HG03175 (cell line): ENCODE measurements at regions not wholly inside any gene's neighbourhood (a gene's known extent, or its start where the extent isn't known, plus 50 kb on each side); places are given as distances from the start of the nearest gene placed in this dataset.
"Not testable (repeated sequence)": the region's sequence is repeated elsewhere in the genome, so short reads cannot be mapped to it uniquely, and the experiment has no call there.

Source experiments
- ATAC-seq: cut with Tn5 transposase; IDR thresholded peaks from one replicate; pipeline ENCODE4 v1.9.1; 2021; ENCODE audit warnings: mild to moderate bottlenecking, moderate library complexity; ENCODE audit not compliant: unreplicated experiment

DNA sequence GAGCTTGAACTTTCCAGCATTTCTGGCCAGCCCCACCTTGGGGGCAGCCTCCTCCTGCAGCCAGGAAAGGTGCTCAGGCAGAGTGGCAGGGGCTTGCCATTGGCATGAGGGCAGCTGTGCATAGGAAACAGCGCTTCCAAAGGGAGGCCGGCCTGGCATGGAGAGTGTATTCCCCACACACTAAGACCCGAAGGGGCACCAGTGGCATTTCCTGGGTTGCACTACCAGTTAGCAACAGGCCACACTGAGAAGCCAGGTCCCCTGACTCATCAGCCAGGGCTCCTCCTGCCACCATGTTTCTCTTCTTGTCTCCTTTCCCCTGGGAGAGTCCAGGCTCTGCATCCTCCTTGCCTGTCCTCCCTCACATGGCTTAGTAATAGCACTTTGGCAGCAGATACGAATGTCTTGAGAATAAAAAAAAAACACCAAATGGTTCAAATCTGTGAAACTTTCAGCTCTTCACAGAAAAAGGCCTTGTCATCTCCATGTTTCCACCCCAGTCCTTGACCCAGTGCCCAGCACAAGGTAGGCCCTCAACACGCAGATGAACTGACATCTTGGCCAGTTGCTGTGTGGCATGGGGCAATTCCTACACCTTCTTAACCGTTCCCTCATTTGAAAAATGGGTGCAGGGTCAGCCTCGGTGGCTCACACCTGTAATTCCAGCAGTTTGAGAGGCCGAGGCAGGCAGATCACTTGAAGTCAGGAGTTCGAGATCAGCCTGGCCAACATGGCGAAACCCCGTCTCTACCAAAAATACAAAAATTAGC lies 180.4 kb downstream of the SMAD6 start:
- no peak for ATAC-seq

DNA sequence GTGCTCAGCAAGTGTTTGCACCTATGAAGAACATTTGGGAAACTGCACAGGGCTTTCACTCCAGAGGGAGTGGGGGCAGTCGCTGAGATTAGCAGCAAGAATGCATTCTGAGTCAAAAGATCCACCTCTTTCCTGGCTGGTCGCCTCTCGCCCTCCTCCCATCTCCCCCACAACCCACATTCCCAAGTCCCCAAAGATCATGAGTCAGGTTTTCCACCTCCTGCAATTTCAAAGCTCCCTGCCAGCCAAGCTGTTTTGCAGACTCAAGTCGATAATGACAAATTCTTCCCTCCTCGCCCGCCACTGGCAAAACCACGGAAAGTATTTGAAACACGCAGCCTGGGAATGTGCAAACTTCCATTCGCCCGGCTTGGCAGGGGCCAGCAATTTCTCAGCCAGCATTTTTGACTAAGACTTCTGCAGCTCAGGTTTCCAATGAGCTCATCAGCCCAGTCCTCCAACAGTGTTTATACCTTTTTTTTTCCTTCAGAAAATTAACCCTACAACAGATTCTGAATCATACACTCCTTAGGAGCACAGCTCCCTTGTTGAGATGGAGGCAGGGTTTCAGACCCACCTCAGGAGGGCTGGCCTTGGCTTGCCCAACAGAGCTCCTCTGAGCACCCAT lies 181.4 kb downstream of the SMAD6 start:
- ATAC-seq: no peak

DNA sequence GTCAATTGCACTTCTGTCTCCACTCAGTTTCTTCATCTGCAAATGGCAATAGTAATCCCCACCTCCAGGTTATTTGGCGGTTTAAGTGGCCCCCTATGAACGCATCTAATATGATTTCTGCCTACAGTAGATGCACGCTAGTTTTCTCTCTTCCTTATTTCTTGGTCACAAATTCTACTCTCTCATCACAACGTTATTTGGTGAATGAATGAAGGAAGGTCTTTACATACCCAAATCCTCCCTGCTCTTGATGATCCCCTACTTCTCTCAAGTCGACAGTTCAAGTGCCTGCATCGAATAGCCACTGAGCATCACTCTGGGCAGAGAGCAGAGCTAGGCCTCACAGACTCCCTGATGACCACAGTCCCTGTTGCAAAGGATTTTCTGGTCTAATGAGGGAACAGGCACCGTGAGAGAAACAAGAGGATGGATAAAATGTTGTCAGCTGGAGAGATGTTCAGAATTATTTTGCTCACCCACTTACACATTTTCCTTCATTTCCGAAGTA lies 181.2 kb upstream of the SMAD3 start:
- no peak for ATAC-seq

DNA sequence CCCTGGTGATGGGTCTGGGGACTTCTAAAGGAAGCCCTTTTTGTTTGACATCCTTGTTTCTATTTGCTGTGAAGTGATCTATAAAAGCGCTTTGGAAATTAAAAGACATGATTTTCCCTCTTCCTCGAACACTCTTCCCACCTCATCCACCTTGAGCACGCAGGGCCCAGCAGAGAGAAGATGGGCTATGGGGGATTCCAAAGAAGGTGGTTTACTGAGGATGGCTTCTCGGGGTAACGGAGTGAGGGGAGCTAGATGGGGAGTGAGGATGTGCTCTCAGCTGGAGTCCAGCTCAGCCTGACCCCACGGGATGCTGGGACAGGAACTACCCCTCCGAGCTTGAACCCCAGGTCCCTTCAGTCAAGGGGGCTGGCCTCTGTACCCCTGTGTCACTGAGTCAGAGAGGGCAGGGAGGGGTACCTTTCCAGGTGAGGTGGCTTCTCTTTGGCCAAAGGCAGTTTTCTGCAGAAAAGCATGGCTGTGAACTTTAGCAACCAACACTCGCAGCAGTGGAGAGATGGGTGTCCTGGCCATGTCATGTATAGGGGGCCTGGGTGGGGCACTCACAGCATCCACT lies 180.7 kb upstream of the SMAD3 start:
- ATAC-seq: no peak

DNA sequence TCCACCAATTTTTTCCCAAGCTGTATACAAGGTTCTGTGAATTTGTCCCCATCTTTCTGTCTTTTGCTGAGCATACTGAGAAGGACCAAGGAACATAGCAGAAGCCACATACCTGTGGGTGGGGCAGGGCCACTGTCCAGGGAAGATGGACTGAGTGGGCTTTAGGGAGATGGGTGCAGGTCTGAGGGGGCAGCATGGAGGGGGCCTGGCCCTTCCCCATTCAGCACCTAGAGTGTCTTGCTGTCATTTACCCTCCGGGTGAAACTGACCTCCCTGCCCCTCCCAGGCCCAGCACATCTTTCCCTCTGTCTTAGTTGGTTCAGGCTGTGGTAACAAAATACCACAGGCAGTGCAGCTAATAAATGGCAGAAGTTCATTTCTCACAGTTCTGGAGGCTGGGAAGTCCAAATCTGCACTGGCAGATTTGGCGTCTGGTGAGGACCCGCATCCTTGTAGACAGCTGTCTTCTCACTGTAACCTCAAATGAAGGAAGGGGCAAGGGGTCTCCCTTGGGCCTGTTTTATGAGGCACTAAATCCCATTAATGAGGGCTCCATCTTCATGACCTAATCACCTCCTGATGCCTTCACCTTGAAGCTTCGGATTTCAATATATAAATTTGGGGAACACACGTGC lies 180.0 kb upstream of the SMAD3 start:
- no peak for ATAC-seq

DNA sequence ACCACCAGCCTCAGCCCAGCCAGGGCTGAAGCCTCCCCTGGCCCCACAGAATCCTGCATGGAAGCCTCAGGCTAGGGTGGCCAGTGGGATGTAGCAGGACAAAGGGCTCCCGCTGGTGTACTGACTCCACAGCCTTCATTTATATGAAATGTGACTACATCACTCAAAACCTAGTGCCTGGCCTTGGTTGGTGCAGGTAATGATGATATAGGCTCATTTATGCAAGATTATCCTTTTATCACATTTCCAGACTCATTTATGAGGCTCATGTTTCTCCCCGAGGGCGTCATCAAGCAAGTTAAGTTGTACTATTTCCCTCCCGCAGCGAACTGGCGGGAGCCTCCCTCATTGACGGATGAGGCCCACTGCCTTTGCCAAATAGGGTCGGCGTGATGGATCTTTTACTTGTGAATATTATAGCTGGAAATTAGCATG lies 179.1 kb upstream of the SMAD3 start:
- ATAC-seq: no peak

DNA sequence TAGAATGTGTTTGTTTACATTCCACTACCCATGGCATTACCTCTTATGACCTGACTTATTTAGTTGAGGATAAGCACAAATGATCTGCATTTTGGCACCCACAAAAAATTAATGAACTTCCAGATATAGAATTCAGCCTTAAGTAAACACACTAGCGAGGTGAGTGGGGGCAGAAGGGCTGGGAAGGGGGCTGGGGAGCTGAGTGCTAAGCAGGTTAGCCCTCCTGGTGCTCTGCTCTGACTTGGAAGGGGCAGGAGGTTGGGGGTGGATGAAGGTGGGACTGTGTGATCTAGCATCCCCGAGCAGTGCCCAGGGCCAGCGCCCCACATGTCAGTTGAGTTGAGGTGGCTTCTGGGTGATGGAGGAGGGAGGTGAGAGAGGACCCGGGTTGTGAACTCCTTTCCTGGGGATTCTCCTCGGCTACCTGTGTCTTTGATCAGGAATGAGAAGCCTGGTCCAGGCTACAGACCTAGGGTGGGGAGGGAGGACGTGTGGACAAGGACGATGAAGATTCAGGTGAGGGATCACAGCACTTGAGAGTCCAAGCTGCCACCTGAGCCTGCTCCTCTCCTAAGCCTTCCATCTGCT lies 178.6 kb upstream of the SMAD3 start:
- ATAC-seq: no peak

DNA sequence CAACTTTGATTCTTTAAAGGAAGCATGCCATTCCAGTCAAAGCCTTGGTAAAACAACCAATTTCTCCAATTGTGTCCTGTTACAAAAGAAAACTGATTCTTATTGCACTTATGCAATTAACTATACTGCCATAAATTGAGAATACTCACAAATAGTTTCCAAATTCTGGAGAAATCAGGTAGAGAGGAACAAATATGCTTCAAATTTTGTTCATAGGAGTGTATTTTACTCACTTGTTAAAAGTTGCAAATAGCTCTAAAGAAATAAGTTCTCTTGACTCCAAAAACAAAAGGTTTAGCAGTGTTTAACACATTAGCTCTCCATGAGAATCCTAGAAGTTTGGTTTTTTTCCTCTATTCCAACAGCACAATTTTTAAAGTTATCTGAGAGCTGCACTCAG lies 176.1 kb upstream of the SMAD3 start:
- ATAC-seq: not testable (repeated sequence)

DNA sequence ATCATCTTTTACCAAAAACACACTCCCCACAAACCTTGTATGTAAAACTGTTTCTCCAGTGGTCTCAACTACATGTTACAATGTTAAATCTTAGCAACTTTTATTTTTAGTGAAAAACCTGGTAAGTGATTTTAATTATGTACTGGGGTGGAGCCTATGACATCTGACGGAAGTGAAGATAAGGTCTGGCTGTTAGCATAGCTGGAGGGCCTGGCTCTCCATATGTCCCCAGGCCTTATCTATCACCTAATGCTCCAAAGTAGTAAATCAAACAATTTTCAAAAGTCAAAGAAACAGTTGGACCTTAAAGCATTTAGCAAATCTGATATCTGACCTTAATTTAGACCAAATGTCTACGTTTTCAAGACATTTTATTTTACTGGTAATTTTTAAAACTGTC lies 173.6 kb upstream of the SMAD3 start:
- ATAC-seq: no peak

DNA sequence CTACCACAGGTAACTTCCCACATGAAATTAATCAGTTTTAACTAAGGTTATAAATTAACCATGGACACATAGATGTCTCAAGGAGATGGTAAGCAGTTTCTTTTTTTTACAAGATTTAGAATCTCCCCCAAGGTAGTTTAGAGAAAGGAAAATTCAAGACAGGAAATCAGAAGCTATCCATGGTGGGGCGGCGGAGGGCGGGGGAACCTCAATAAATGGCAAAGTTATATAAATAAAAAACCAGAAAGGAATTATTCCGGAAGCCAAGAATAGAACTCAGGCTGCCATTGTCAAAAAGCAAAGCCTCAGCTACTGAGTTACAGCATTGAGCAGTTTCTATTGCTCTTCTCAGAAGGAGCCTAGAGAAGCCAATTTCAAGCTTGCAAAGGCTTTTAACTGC lies 172.1 kb upstream of the SMAD3 start:
- ATAC-seq: no peak

DNA sequence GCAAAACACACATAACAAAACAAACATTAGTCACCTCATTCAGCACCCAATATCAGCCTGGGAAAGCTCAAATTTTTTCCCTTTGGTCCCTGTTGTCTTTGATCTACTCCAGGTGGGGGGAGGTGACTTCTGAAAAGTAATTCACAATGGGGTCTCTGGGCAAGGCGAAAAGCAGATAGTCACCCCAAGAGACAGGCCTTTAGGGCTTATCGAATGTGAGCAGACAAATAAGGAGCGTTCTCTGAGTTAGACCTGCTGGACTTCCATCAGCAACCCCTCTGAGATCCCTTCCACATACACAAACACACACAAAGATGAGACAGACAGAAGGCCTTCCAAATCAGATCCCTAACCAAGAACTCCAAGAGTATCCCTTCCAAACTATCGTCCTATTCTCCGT lies 171.0 kb upstream of the SMAD3 start:
- ATAC-seq: no peak

DNA sequence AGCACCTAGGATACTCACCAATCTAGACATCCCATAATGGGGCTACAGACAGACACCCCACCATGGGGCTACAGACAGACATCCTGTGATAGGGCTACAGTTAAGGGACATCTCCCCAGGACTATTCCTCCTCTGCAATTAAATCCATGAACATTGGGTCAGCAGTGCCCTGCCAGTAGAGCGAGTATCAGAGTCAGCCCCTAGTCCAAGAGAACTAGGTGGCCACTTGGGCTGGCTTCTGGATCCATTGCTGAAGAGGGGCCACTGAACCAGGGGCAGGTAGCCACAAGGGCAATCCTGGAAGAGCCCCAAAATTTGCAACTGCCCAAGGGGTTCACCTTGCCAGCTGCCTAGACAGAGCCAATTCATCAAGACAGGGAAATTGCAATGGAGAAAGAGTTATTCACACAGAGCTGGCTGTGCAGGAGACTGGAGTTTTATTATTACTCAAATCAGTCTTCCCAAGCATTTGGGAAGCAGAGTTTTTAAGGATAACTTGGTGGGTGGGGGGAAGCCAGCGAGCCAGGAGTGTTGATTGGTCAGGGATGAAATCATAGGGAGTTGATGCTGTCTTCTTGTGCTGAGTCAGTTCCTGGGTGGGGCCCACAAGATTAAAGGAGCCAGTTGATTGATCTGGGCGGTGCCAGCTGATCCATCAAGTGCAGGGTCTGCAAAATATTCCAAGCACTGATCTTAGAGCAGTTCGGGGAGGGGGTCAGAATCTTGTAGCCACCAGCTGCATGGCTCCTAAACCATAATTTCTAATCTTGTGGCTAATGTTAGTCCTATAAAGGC lies 170.2 kb upstream of the SMAD3 start:
- no peak for ATAC-seq

DNA sequence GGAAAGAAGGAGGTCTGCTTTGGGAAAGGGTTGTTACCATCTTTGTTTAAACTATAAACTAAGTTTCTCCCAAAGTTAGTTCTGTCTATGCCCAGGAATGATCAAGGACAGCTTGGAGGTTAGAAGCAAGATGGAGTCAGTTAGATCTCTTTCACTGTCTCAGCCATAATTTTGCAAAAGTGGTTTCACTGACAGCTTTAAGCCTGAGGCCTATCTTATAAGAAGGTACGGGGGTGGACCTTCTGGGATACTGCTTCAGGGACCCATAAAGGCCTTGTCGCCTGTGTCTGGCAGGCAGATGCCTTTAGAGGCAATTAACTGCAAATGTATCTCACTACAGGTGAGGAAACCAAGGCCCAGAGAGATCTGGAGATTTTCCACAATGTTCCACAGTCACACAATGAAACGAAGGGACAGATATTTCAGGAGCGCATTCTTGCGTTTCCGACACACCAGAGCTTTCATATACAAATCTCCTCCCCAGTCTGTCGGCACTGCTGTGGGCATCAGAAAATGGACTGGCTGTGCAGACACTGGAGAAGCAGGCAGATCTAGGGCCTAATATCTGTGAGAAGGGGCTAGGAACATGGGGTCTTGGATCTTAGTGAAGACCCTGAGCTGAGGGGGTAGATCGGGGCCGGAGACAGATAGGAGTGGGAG lies 169.5 kb upstream of the SMAD3 start:
- no peak for ATAC-seq

DNA sequence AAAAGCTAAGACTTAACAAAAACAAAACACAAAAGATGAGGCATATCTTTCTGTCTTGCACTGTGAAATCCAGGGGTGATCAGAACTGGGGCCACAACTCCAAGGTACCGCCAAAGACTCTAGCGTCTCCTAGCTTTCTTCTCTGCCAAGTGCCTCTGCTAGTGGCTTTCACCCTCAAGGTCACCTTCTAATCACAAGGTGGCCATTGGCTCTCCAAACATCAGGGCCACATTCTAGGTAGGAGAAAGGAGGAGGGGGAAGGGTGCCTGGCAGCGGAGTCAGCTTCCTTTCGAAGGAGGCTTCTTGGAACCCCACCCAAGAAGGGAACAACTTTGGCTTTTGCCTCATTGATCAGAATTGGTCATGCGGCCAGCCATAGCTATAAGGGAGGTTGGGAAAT lies 168.8 kb upstream of the SMAD3 start:
- no peak for ATAC-seq

DNA sequence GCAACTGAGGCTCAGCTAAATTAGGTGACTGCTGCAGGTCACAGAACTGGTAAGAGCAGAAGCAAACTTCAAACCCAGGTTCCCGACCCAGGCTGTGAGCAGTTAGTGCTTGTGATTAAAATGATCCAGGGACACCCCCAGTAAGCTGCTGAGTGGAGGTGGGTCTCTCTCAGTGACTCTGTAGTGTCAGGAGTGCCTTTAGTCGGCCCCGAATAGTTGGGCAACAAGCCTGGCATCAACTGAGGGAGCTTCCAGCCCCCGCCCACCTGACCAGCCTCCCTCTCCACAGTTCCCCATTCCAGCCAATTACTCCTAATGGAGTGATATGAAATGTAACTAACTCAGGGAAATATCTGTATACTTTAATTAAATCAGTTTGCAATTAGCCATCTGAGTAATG lies 168.0 kb upstream of the SMAD3 start:
- ATAC-seq: no peak

DNA sequence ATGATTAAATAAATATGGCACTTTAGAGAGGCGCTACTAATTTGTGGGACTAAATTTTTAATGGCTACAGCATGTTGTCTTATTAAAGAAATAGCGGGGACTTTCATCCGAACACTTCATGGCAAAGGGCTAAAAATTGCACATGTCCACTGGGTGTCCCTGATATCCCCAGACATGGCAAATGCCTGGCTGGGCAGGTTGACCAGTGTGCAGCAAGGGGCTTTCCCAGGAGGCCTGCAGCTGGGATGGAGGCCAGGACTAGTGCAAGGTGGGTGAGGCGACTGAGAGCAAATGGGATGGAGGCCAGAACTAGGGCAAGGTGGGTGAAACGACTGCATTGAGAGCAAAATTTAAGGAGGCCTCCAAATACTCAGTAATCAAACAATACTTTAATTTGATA lies 167.4 kb upstream of the SMAD3 start:
- ATAC-seq: no peak

DNA sequence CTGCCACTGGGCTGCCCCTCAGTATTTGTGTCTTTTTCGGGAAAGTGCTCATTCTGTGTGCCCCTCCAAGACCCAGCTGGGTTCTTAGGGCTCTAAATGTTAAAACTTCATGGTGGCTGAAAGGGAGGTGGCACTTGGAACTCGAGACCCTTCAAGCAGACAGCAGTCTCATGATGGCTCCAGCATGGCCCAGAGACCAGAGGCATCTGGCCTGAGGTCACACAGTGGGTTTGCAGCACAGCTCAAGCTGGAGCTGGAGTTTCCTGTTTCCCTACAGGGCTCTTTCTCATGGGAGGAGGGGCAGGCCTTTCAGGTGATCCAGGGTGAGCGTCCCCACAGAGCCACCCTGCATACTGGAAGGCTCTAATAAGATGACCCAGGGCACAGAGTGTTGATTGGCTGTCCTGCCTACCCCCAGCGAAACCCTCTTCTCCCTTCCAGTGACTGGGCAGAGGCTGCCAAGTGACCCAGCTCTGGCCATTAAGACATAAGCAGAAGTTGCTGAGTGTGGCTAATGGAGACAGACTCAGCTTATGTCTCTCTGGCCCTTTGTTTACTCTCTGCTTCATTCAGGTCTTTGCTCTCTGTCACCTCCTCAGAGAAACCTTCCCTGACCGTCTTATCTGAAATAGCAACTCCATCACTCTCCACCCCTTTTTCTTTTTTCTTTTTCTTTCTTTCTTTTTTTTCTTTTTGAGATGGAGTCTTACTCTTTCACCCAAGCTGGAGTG lies 166.6 kb upstream of the SMAD3 start:
- ATAC-seq: no peak

DNA sequence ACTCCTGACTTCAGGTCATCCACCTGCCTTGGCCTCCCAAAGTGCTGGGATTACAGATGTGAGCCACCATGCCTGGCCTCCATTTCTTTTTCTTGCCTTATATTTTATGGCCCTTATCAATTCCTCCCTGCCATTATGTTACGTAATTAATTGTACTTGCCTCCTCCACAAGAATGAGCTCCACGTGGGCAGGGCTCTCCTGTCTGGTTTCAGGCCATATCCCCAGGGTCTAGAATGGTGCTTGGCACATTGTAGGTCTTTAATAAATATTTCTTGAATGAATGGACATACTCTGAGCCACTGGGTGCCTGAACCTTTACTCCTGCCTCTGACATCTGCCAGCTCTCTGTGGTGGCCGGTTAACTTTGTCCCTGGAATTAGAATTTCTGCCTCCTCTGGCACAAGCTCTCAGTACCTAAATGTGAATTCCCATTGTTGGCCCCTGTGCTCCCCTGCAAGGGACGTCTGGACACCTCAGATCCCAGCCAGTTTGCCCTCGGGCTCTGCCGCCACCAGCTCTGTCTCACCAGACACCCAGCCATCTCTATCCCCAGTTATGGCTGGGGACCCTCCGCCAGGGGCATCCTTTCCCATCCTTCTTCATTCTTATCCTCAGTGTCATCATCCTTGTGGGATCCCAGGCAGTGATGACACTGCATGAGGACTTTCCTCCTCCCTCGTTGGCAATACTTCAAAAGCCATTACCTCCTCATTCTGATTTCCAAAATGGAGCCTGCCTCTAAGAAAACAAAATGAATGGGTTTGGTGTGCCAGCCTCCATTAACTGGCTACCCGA lies 165.6 kb upstream of the SMAD3 start:
- ATAC-seq: no peak
